ENCODE measurements at regions not wholly inside any gene's neighbourhood (a gene's known extent, or its start where the extent isn't known, plus 50 kb on each side); places are given as distances from the start of the nearest gene placed in this dataset.

DNA sequence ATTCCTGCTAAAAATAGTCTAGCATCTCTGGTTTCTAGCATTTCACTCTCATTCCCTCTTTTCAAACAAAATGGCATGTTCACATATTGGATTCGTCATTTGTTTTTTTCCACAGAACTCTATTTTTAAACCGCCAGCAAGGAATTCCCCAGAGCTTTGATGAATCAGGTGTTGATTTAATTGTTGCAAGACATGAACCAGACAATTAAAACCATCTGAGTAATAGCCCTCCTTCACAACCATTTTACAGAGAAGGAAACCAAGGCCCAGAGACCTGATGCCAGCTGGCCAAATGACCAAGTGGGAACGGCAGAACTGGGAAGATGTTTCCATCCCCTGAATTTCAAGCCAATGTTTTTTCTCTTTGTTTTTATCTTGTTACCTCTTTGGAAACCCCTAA, 167.0 kb downstream of the CAAP1 start:
- DNase-seq (ENCODE audit: low read depth in 1 of 2, low spot score in 1 of 2), result no peak
- no peak for TF ChIP-seq SPI1 (IDR thresholded peaks at IDR 0.05; ENCODE audit: borderline replicate concordance, low read depth)
- no peak for TF ChIP-seq POLR2AphosphoS5 (IDR thresholded peaks at IDR 0.05; ENCODE audit: low read depth)
- TF ChIP-seq, protein P1, sequence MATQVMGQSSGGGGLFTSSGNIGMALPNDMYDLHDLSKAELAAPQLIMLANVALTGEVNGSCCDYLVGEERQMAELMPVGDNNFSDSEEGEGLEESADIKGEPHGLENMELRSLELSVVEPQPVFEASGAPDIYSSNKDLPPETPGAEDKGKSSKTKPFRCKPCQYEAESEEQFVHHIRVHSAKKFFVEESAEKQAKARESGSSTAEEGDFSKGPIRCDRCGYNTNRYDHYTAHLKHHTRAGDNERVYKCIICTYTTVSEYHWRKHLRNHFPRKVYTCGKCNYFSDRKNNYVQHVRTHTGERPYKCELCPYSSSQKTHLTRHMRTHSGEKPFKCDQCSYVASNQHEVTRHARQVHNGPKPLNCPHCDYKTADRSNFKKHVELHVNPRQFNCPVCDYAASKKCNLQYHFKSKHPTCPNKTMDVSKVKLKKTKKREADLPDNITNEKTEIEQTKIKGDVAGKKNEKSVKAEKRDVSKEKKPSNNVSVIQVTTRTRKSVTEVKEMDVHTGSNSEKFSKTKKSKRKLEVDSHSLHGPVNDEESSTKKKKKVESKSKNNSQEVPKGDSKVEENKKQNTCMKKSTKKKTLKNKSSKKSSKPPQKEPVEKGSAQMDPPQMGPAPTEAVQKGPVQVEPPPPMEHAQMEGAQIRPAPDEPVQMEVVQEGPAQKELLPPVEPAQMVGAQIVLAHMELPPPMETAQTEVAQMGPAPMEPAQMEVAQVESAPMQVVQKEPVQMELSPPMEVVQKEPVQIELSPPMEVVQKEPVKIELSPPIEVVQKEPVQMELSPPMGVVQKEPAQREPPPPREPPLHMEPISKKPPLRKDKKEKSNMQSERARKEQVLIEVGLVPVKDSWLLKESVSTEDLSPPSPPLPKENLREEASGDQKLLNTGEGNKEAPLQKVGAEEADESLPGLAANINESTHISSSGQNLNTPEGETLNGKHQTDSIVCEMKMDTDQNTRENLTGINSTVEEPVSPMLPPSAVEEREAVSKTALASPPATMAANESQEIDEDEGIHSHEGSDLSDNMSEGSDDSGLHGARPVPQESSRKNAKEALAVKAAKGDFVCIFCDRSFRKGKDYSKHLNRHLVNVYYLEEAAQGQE (IDR thresholded peaks at IDR 0.05; ENCODE audit: insufficient replicate concordance, low read depth), result no peak
- Histone ChIP-seq H3K27me3 (ENCODE audit: insufficient read depth, poor library complexity, severe bottlenecking) (no peaks in the 10 kb centered on the region), H3K27ac (replicated peaks) (no peak overlapping the region), H3K4me3 (replicated peaks; ENCODE audit: insufficient read depth, low read length) (no peak overlapping the region)

DNA sequence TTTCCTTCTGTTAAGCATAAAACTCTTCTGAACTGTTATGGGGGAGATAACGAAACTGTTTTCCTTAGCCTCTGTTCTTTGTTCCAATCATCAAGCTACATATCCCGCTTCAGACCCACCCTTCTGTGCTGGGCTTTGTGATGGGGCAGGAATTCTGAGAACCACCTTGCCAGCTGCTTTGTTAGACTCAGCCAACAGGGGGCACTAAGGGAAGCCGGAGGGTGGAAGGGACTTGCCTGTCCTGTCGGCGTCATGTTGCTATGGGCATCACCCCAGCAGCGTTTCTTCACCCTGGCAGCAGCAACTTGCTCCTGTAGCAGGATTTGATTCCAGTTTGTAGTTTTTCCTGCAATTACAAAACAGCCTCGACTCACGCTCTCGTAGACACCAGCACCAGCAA, 169.1 kb downstream of the CAAP1 start:
- peak in 1 of 2 experiments; percentile 9 for DNase-seq (ENCODE audit: low read depth in 1 of 2, low spot score in 1 of 2)
- Histone ChIP-seq H3K27ac (replicated peaks) (no peak overlapping the region), H3K4me3 (replicated peaks; ENCODE audit: insufficient read depth, low read length) (no peak overlapping the region), H3K27me3 (ENCODE audit: insufficient read depth, poor library complexity, severe bottlenecking) (no peaks in the 10 kb centered on the region)
- TF ChIP-seq, protein P1 (IDR thresholded peaks at IDR 0.05; ENCODE audit: insufficient replicate concordance, low read depth), result no peak
- TF ChIP-seq POLR2AphosphoS5 (IDR thresholded peaks at IDR 0.05; ENCODE audit: low read depth) (no peak), GABPA (IDR thresholded peaks at IDR 0.05; ENCODE audit: low read depth) (no peak), SPI1 (IDR thresholded peaks at IDR 0.05; ENCODE audit: borderline replicate concordance, low read depth) (no peak)
- TF ChIP-seq, protein P2, sequence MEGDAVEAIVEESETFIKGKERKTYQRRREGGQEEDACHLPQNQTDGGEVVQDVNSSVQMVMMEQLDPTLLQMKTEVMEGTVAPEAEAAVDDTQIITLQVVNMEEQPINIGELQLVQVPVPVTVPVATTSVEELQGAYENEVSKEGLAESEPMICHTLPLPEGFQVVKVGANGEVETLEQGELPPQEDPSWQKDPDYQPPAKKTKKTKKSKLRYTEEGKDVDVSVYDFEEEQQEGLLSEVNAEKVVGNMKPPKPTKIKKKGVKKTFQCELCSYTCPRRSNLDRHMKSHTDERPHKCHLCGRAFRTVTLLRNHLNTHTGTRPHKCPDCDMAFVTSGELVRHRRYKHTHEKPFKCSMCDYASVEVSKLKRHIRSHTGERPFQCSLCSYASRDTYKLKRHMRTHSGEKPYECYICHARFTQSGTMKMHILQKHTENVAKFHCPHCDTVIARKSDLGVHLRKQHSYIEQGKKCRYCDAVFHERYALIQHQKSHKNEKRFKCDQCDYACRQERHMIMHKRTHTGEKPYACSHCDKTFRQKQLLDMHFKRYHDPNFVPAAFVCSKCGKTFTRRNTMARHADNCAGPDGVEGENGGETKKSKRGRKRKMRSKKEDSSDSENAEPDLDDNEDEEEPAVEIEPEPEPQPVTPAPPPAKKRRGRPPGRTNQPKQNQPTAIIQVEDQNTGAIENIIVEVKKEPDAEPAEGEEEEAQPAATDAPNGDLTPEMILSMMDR (IDR thresholded peaks at IDR 0.05; ENCODE audit: insufficient read depth, low read length), result no peak

DNA sequence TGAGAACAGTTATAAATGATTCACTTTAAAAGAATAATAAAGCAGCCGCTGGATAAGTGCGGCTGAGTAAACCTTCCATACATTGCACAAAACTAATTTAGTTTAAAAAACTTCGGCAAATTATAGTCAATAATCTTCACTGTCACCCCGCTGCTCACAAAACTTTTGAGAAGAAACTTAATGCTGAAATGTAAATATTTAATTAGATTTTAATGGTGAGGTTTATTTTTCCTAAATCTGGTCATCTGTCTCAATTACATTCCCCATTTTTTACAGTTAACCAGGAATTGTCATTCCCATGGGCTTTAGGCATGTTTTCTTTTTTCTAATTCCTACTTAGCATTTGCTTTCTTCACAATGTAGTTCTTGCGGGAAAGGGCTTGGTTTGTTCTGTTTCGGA, 169.8 kb downstream of the CAAP1 start:
- Histone ChIP-seq H3K27ac (replicated peaks) (no peak overlapping the region), H3K4me3 (replicated peaks; ENCODE audit: insufficient read depth, low read length) (no peak overlapping the region), H3K27me3 (ENCODE audit: insufficient read depth, poor library complexity, severe bottlenecking) (no peaks in the 10 kb centered on the region)
- TF ChIP-seq POLR2AphosphoS5 (IDR thresholded peaks at IDR 0.05; ENCODE audit: low read depth), result no peak
- TF ChIP-seq SPI1 (IDR thresholded peaks at IDR 0.05; ENCODE audit: borderline replicate concordance, low read depth), result no peak
- TF ChIP-seq GABPA (IDR thresholded peaks at IDR 0.05; ENCODE audit: low read depth), result no peak
- TF ChIP-seq, protein P1 (IDR thresholded peaks at IDR 0.05; ENCODE audit: insufficient replicate concordance, low read depth), result no peak
- no peak for DNase-seq (ENCODE audit: low read depth in 1 of 2, low spot score in 1 of 2)

DNA sequence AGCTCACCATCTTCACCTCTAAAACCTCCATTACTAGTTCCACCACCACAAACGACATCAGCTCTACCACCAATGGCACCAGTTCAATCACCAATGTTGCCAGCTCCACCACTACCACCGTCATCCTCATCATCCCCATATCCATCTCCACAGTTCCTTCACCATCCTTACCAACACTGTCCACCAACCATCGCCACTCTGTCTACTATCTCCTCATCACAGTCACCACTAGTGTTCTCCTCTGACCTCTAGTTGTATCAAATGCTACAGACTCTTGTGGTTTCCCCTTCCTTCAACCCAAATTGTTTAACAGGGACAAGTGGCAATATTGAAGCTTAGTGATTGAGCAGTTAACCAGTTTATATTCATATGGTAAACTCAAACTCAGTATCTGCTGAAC, 182.6 kb downstream of the CAAP1 start:
- Histone ChIP-seq H3K27me3 (ENCODE audit: insufficient read depth, poor library complexity, severe bottlenecking) (no peaks in the 10 kb centered on the region), H3K27ac (replicated peaks) (no peak overlapping the region), H3K4me3 (replicated peaks; ENCODE audit: insufficient read depth, low read length) (no peak overlapping the region)
- TF ChIP-seq, protein P2 (IDR thresholded peaks at IDR 0.05; ENCODE audit: insufficient read depth, low read length), result no peak
- TF ChIP-seq SPI1 (IDR thresholded peaks at IDR 0.05; ENCODE audit: borderline replicate concordance, low read depth) (no peak), POLR2AphosphoS5 (IDR thresholded peaks at IDR 0.05; ENCODE audit: low read depth) (no peak), GABPA (IDR thresholded peaks at IDR 0.05; ENCODE audit: low read depth) (no peak)
- TF ChIP-seq, protein P1 (IDR thresholded peaks at IDR 0.05; ENCODE audit: insufficient replicate concordance, low read depth), result no peak
- no peak for DNase-seq (ENCODE audit: low read depth in 1 of 2, low spot score in 1 of 2)
